Spleen (tissue), 11 donors: ENCODE measurements at regions not wholly inside any gene's neighbourhood (a gene's known extent, or its start where the extent isn't known, plus 50 kb on each side); places are given as distances from the start of the nearest gene placed in this dataset.

Source experiments
- DNase-seq: peaks from one replicate; pipeline ENCODE4 v3.0.0-alpha.2; 2020
- H3K27ac ChIP-seq, 8 donors: fragments of 200-600 bp; sonication (generic) in 7 of 8; 1 replicate in 4 of 8; 2 replicates in 4 of 8; pipeline versions ENCODE4 v1.5.0 to v1.8.0; 2016 to 2021; ENCODE audit warnings: inconsistent platforms in 4 of 8, mild to moderate bottlenecking in 4 of 8, moderate library complexity in 1 of 8
- H3K27me3 ChIP-seq, 7 donors: fragments of 200-600 bp; sonication (generic) in 6 of 7; replicated peaks in 1 of 7; 1 replicate in 4 of 7; 2 replicates in 3 of 7; pipeline versions ENCODE4 v1.5.0 to v1.8.0; 2016 to 2021; ENCODE audit warnings: inconsistent platforms in 3 of 7, mild to moderate bottlenecking in 1 of 7
- H3K36me3 ChIP-seq, 6 donors: fragments of 200-600 bp; sonication (generic) in 5 of 6; 1 replicate in 4 of 6; 2 replicates in 2 of 6; pipeline versions ENCODE4 v1.5.0 to v1.8.0; 2016 to 2021; ENCODE audit warnings: inconsistent platforms in 2 of 6
- H3K4me1 ChIP-seq, 6 donors: fragments of 200-600 bp; sonication (generic) in 5 of 6; 1 replicate in 3 of 6; 2 replicates in 3 of 6; pipeline versions ENCODE4 v1.5.0 to v1.8.0; 2016 to 2021; ENCODE audit warnings: inconsistent platforms in 3 of 6
- H3K4me3 ChIP-seq, 8 donors: fragments of 200-600 bp; sonication (generic) in 7 of 8; 1 replicate in 4 of 8; 2 replicates in 4 of 8; pipeline versions ENCODE4 v1.5.0 to v1.8.0; 2016 to 2021; ENCODE audit warnings: inconsistent platforms in 4 of 8, mild to moderate bottlenecking in 4 of 8, moderate library complexity in 2 of 8
- H3K9me3 ChIP-seq, 8 donors: fragments of 200-600 bp; sonication (generic) in 7 of 8; 1 replicate in 4 of 8; 2 replicates in 4 of 8; pipeline versions ENCODE4 v1.5.0 to v1.8.0; 2016 to 2021; ENCODE audit warnings: inconsistent platforms in 4 of 8
- POLR2A ChIP-seq, 3 donors: fragments of 450-650 bp; IDR thresholded peaks; one replicate each; pipeline ENCODE4 v1.5.1; 2017; ENCODE audit warnings: antibody characterized with exemption in 3 of 3, mild to moderate bottlenecking in 1 of 3
- POLR2AphosphoS5 ChIP-seq, 3 donors: sonication (generic); formaldehyde crosslinking; IDR thresholded peaks; one replicate each; pipeline ENCODE4 v1.5.1; 2017; ENCODE audit warnings: antibody characterized with exemption in 3 of 3
- WGBS, 5 donors: extraction: QIAGEN DNeasy Blood & Tissue Kit in 3 of 5; methylation state at CpG; one replicate each; pipeline versions ENCODE4 v1.1.5 to v1.1.7; 2013 to 2018; 5-methylcytosine and 5-hydroxymethylcytosine counted together
- intact Hi-C: fragments of 100-400 bp; cut with DNase I; formaldehyde crosslinking; loops from one replicate; pipeline ENCODE4 v1.15.0; 2023; ENCODE audit warnings: low total_unique reads
- TF ChIP-seq, protein P1 (sequence below), 11 experiments: fragments of 200-600 bp in 7 of 11; fragments of 450-650 bp in 4 of 11; sonication (generic) in 4 of 11; IDR thresholded peaks in 8 of 11; conservative IDR thresholded peaks in 3 of 11; 1 replicate in 7 of 11; 2 replicates in 4 of 11; pipeline versions ENCODE4 v1.4.0 to v1.8.0; 2016 to 2021; ENCODE audit warnings: antibody characterized with exemption in 11 of 11, inconsistent platforms in 4 of 11, mild to moderate bottlenecking in 1 of 11
- donor health status: healthy with polysubstance abuse.
- donor health status: DM: no; HTN: no; CAD: no; lungs with moderate emphysema.
- donor health status: DM: no; HTN: no; CAD: no.
- donor health status: Bipolar disorder and iron deficiency.
- donor health status: healthy.
- donor health status: DM: no; HTN: no; CAD: no.
- donor health status: DM: yes; HTN: yes; CAD: no.

DNA sequence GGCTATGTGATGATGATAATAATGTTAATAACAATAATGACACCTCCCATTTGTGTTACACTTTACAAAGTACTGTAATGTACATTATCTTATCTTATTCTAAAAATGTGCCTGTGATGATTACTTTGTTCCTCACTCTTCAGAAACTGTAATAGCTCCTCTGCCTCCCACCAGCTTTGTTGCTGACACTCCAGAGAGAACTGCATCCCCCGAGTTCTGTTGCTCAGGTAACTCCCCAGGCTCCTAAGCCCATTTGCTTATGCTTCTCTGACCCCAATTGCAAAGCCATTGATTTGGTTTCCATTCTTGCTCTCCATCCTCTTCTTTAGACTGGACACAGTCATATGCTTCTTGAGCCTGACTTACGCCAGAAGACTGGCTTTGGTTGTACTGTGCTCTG lies 319.7 kb downstream of the EPM2A start:
- WGBS, 5 donors, result 66 to 86% (median 71%) methylated on average over 2 of the region's 2 CpGs
- intact Hi-C loops, result no loop called here
- no peaks in the 10 kb centered on the region for H3K27me3 ChIP-seq
- H3K27ac ChIP-seq, result no peak overlapping the region
- H3K9me3 ChIP-seq, result no peaks in the 10 kb centered on the region
- no peak for DNase-seq
- no peaks in the 10 kb centered on the region for H3K36me3 ChIP-seq
- H3K4me1 ChIP-seq, result no peaks in the 10 kb centered on the region
- no peak overlapping the region for H3K4me3 ChIP-seq
- no peak for TF ChIP-seq POLR2A (IDR thresholded peaks at IDR 0.05)
- TF ChIP-seq, protein P1, sequence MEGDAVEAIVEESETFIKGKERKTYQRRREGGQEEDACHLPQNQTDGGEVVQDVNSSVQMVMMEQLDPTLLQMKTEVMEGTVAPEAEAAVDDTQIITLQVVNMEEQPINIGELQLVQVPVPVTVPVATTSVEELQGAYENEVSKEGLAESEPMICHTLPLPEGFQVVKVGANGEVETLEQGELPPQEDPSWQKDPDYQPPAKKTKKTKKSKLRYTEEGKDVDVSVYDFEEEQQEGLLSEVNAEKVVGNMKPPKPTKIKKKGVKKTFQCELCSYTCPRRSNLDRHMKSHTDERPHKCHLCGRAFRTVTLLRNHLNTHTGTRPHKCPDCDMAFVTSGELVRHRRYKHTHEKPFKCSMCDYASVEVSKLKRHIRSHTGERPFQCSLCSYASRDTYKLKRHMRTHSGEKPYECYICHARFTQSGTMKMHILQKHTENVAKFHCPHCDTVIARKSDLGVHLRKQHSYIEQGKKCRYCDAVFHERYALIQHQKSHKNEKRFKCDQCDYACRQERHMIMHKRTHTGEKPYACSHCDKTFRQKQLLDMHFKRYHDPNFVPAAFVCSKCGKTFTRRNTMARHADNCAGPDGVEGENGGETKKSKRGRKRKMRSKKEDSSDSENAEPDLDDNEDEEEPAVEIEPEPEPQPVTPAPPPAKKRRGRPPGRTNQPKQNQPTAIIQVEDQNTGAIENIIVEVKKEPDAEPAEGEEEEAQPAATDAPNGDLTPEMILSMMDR (IDR thresholded peaks at IDR 0.05 in 8 of 11, conservative IDR thresholded peaks at IDR 0.05 in 3 of 11), result no peak
- TF ChIP-seq POLR2AphosphoS5 (IDR thresholded peaks at IDR 0.05), result no peak

DNA sequence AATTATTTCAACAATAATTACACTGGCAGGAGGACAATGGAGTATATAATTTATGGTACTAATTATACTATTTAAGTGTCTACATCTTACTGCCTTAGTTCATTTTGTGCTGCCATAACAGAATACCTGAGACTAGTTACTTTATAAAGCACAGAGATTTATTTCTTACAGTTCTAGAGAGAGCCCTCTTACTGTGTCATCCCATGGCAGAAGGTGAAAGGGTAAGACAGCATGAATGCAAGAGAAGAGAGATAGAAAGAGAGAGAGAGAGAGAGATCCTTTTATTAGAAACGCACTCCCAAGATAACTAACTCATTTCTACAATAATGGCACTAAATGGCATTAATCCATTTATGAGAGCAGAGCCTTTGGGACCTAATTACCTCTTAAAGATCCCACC lies 314.7 kb downstream of the EPM2A start:
- Histone ChIP-seq H3K4me1 (no peaks in the 10 kb centered on the region), H3K36me3 (no peaks in the 10 kb centered on the region), H3K9me3 (no peaks in the 10 kb centered on the region), H3K4me3 (no peak overlapping the region), H3K27ac (no peak overlapping the region), H3K27me3 (no peaks in the 10 kb centered on the region)
- WGBS, 5 donors, result 61 to 78% (median 65%) methylated on average over 1 of the region's 1 CpG
- DNase-seq, result no peak
- intact Hi-C loops, result no loop called here
- TF ChIP-seq, protein P1 (IDR thresholded peaks at IDR 0.05 in 8 of 11, conservative IDR thresholded peaks at IDR 0.05 in 3 of 11), result no peak
- TF ChIP-seq POLR2AphosphoS5 (IDR thresholded peaks at IDR 0.05), result no peak
- no peak for TF ChIP-seq POLR2A (IDR thresholded peaks at IDR 0.05)

DNA sequence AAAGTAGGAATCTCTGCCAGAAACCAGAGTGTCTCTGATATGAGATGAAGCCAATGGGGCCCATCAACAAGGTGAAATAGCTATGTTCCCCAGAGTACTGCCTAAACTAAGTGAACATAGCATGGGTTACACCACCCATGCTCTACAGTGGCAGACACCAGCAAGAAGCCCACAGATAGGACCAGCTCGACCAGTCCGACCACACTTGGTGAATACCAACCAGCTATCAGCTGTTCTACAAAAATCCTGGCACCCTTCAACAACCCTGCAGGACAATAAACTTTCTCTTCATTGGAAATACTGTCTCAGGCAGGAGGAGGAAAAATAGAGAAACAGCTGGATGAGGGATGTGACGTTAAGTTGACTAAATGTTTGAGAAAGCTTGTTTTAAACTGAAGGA lies 311.4 kb downstream of the EPM2A start:
- Histone ChIP-seq H3K27me3 (no peaks in the 10 kb centered on the region), H3K36me3 (no peaks in the 10 kb centered on the region), H3K27ac (no peak overlapping the region), H3K9me3 (no peaks in the 10 kb centered on the region), H3K4me3 (no peak overlapping the region), H3K4me1 (no peaks in the 10 kb centered on the region)
- intact Hi-C loops, result no loop called here
- no peak for DNase-seq
- 82 to 90% (median 86%) methylated on average over 3 of the region's 3 CpGs for WGBS, 5 donors
- TF ChIP-seq POLR2AphosphoS5 (IDR thresholded peaks at IDR 0.05) (no peak), POLR2A (IDR thresholded peaks at IDR 0.05) (no peak)
- TF ChIP-seq, protein P1 (IDR thresholded peaks at IDR 0.05 in 8 of 11, conservative IDR thresholded peaks at IDR 0.05 in 3 of 11), result no peak

DNA sequence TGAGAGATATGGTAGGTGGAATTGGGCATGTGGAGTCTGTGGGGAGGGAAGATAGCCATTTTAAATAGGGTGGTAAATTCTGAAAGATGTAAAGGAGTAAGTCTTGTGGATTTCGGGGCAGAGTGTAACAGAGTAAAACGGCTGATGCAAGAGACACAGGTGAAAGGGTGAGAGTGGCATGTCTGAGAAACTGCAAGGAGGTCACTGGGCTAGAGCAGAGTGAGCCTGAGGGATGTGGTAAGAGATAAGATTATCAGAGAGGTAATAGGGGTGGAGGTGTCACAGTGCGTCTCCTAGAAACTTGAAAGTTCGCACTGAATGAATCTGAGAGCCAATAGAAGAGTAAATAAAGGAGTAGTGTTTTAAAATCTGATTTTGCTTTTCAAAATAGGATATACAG lies 308.1 kb downstream of the EPM2A start:
- no peaks in the 10 kb centered on the region for H3K4me1 ChIP-seq
- intact Hi-C loops, result no loop called here
- H3K36me3 ChIP-seq, result no peaks in the 10 kb centered on the region
- H3K27ac ChIP-seq, result no peak overlapping the region
- H3K4me3 ChIP-seq, result no peak overlapping the region
- no peak for DNase-seq
- TF ChIP-seq POLR2A (IDR thresholded peaks at IDR 0.05), result no peak
- TF ChIP-seq, protein P1 (IDR thresholded peaks at IDR 0.05 in 8 of 11, conservative IDR thresholded peaks at IDR 0.05 in 3 of 11), result no peak
- no peak for TF ChIP-seq POLR2AphosphoS5 (IDR thresholded peaks at IDR 0.05)
- WGBS, 5 donors, result 65 to 69% (median 67%) methylated on average over 4 of the region's 4 CpGs
- H3K27me3 ChIP-seq, result no peaks in the 10 kb centered on the region
- no peaks in the 10 kb centered on the region for H3K9me3 ChIP-seq
